GM18951 (cell line): ENCODE measurements at regions not wholly inside any gene's neighbourhood (a gene's known extent, or its start where the extent isn't known, plus 50 kb on each side); places are given as distances from the start of the nearest gene placed in this dataset.

Experiments used
- POLR2A ChIP-seq: IDR thresholded peaks from 4 replicates; pipeline ENCODE4 v1.6.1; 2011; ENCODE audit warnings: mild to moderate bottlenecking; ENCODE audit not compliant: insufficient read length, insufficient read depth; ENCODE audit errors: extremely low read depth
- in situ Hi-C: fragments of 300-500 bp; cut with MboI; formaldehyde crosslinking; loops from one replicate; pipeline ENCODE4 v1.12.0; 2022; ENCODE audit warnings: low sequenced_read_pairs, mixed read lengths, inconsistent platforms; ENCODE audit not compliant: unreplicated experiment

DNA sequence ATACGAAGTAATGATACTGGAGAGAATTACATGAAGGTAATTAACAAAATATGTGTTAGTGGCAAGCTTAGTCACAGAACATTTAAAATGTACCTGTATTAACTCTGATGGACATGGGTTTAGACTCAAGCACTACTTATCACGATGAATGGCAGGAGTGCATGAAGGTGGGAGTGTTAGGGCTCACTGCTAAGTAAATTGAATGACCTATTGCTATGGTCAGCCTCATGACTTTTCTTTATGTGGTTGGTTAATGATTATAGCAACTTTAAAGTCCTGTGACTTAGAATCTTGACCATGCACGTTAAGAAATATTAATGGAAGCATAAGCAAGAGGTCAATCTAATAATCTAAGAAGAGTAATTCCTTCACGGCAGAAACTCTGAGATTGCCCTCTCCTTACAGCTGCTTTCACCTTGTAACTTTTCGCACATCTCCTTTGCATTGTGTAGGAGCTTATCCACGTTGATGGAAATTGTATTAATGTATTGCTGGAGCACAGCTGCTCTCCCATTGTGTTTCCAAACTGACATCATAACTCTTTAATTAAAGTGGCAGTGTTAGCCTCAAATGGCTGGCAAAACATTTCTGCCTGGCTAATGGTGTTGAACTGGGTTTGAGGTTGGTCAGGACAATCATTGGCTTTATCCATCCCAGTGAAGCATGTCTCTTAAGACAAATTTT lies 114.5 kb downstream of the RXFP2 start:
- in situ Hi-C loops = no loop called here
- no peak for TF ChIP-seq POLR2A

GRCh38 chr13:31859571-31859970 lies 120.2 kb downstream of the RXFP2 start:
- in situ Hi-C loops = no loop called here
- TF ChIP-seq POLR2A = no peak

DNA sequence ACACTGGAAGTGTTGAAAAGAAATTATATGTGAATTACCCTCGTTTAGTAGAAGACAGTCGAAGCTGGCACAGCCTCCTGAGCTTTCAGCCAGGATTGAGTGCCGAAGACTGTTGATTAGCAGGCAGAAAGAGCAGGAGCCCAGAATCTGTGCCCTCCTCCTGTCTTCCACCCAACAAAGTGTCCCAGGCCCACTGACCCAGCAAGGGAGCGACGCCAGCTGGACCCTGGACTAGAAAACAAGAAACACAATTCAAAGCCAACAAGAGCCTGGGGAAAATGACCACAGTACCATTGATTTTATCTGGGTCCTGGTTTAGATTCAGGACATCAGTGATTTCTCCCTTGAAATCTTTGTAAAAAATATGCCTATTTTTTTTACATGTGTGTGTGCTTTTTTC lies 120.7 kb downstream of the RXFP2 start:
- in situ Hi-C loops = no loop called here
- TF ChIP-seq POLR2A = no peak

DNA sequence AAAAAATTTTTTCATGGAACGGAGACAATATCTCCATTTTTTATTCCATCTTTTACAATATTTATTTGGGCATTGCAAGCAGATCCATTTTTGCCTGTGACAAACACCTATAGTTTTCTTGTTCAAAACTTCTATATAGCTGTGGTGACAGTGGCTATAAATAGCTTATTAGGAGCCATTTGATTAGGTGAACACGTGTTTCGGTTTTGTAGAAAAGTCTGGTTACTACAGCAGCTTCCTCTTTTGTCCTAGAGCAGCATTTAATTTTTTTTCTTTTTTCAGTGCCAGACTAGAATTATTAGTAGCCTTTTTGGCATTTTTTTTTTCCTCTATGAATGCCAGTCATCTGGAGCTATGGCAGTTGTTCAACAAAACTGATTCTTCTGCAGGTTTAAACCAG lies 123.5 kb downstream of the RXFP2 start:
- in situ Hi-C loops = no loop called here
- no peak for TF ChIP-seq POLR2A

- in situ Hi-C loops = no loop called here
- no peak for TF ChIP-seq POLR2A
Observed at GRCh38 chr13:31864307-31864706, 125.0 kb downstream of the RXFP2 start.

DNA sequence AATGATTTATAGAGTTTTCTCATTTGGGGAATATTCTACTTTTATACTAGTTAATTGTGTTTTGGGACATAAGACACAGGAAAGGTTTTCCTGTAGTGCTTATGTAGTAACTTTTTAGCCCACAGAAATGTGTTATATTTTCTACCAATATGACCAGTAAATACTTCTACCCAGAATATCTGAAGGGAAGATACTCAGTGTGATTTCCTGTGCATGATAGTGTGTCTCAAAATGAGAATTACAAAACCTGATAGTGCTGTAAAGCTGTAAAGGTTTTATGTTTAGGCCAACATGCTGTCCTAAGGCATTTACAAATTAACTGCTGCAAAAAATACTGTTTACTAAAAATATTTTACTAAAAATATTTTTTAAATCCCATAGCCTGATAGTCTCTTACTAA lies 126.8 kb downstream of the RXFP2 start:
- in situ Hi-C loops = no loop called here
- no peak for TF ChIP-seq POLR2A

- no peak for TF ChIP-seq POLR2A
- in situ Hi-C loops = no loop called here
Observed at GRCh38 chr13:31867709-31868108, 128.4 kb downstream of the RXFP2 start.

DNA sequence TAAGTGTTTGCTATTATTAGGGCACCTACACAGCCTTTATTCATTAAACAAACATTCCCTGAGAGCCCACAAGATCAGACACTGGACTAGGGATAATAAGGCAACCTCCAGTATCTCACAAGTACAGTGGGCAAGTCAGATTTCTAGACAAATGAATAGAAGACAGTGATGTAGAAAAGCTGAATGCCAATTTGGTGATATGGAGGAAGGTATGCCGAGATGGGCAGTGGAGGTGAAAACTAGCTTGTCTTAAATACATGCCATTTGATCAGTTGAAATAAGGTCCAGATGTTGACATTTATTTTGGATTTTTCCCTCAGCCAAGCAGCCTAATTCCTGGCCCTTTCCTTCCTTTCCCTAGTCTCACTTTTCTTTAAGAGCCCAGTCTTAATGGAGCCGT lies 130.3 kb downstream of the RXFP2 start:
- in situ Hi-C loops = no loop called here
- no peak for TF ChIP-seq POLR2A

DNA sequence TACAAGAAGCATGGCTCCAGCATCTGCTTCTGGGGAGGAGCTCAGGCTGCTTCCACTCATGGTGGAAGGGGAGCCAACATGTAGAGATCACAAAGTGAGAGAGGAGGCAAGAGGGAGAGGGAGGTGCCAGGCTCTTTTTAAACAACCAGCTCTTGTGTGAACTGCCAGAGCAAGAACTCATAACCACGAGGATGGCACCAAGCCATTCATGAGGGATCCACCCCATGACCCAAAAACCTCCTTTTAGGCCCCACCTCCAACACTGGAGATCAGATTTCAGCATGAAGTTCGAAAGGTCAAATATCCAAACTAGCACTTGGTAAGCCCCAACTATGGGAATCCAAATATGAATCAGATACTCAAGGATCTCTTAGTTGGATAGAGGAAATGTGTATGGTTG lies 131.2 kb downstream of the RXFP2 start:
- in situ Hi-C loops = no loop called here

DNA sequence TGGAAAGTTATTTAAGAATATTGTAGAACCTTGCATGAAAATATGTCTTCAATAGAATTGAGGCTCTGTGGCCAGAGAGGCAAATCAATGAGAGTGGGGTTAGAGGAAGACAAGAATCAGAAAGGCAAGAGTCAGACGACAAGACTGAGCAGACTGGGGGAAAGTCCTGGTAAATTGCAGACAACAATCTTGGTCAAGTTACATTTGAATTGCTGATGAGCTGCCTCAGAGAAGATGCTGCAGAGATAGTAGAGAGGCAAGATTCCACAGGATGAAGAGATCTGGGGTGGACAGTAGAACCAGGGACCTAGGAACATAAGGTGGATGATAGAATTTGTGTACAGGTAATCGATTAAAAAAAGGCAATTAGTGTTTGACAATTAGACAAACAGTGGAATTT lies 133.8 kb downstream of the RXFP2 start:
- in situ Hi-C loops = no loop called here
- no peak for TF ChIP-seq POLR2A

More for the DNA sequence above, 131.2 kb downstream of the RXFP2 start:
- no peak for TF ChIP-seq POLR2A

- no peak for TF ChIP-seq POLR2A
- in situ Hi-C loops = no loop called here
Observed at GRCh38 chr13:31875134-31875533, 135.8 kb downstream of the RXFP2 start.

DNA sequence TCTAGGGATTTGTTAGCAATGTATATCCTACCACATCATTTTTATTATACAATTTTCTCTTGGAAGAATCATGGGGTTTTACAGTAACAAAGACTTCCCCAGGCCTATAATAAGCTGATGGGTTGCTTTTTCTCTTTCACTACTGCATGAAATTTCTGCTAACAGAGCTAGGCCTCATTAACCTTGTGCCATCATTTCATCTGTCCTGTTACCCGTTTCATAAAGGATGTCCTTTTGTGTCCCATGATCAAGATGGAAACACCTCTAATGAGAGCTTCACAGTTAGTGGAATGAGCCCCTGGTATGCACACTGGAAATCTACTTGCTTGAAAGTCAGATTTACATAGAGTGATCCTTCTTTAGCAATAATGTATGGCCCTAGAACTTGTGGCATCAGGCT lies 138.7 kb downstream of the RXFP2 start:
- in situ Hi-C loops = no loop called here
- no peak for TF ChIP-seq POLR2A

DNA sequence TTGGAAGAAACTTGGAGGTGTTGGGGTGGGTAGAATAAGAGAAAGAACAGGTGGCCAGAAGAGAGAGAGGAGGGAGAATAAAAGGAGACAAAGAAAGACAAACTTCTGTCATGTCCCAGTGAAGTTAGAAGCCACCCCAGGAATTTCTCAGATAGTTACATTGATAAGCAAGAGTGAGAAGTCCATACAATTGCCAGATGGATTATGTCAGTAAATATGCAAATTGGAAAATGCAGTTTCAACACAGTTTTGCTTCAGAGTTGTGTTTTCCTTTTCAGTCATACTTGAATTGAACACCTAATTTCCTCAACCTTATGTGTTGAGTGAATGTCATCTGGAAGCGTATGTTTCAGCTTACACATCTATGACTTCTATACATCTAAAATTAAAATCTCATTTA lies 139.2 kb downstream of the RXFP2 start:
- no peak for TF ChIP-seq POLR2A
- in situ Hi-C loops = no loop called here

GRCh38 chr13:31878955-31879354 lies 139.6 kb downstream of the RXFP2 start:
- in situ Hi-C loops = no loop called here
- TF ChIP-seq POLR2A = no peak
